Dedifferentiated amniotic fluid mesenchymal stem cell (primary cell): ENCODE measurements at regions not wholly inside any gene's neighbourhood (a gene's known extent, or its start where the extent isn't known, plus 50 kb on each side); places are given as distances from the start of the nearest gene placed in this dataset.

Source experiments
- DNase-seq: peaks from one replicate; pipeline ENCODE4 v3.0.0-alpha.2; 2016; ENCODE audit errors: extremely low spot score

DNA sequence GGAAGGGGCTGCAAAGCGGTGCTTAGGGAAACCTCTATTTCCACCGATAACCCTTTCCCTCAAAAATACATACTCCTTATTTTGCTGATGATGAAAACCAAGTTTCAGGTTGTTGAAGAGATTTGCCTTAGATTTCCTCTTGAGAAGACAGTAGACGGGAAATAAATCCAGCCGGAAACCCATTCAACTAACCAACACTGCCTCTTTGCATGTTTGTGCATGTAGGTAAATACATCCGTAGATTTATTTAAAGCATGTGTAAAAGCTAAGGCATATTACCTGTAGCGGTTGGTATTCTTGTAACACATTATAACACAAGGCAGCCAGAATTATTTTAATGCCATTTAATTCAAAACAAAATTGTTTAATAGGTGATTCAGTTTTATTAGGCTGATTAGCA lies 136.3 kb upstream of the SLC22A23 start:
- no peak for DNase-seq

DNA sequence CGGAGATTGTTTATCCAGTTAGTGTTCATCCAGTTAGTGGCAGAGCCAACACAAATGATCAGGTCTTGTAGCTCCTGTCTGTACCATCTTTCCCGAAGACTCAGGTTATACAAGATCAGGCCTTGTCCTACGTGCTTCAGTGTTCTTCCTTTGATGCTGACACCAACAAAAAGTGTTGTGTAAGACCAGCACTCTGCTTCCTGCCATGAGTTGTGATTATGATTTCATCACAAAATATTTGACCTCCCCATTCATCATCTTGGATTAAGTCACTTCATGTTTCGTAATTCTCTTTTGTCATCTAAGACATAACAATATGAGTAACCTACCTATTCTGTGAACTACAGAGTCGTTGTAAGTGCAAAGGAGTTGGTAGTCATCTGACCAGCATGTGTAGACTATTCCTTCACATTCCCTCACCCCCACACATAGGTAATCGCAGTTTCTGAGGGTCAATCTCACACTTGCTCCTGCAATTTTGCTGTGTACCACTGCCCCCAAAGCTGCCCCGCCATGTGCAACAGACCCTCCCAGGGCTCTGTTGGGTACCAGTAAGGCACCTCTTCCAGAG lies 135.6 kb upstream of the SLC22A23 start:
- peak; percentile 78 for DNase-seq

DNA sequence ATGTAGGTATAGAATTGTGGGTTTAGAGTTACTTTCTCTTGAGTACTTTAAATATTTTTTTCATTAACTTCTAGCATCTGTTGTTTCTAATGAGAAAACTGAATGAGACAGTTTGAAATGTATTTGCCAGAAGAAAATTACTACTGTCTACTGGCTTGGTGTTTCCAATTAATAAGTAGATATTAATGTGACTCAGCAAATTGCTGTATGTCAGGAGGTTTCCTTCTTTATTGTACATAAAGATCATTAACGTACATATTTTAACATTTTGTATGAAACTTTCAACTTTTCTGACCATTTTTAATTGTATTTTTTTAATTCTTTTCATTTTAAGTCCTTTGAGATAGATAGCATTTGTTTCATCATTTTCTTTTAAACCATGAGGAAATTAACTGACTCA lies 135.1 kb upstream of the SLC22A23 start:
- no peak for DNase-seq

DNA sequence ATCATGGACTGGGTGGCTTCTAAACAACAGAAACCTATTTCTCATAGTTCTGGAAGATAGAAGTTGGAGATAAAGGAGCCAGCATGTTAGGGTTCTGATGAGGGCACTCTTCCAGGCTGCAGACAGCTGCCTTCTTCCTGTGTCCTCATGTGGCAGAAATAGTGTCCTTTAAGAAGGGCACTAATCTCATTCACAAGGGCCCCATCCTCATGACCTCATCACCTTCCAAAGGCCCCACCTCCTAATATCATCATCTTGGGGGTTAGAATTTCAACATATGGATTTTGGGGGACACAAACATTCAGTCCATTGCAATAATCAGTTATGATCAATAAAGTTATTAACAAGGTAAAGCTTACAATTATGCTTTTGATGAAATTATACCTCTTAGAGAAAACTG lies 130.8 kb upstream of the SLC22A23 start:
- no peak for DNase-seq

DNA sequence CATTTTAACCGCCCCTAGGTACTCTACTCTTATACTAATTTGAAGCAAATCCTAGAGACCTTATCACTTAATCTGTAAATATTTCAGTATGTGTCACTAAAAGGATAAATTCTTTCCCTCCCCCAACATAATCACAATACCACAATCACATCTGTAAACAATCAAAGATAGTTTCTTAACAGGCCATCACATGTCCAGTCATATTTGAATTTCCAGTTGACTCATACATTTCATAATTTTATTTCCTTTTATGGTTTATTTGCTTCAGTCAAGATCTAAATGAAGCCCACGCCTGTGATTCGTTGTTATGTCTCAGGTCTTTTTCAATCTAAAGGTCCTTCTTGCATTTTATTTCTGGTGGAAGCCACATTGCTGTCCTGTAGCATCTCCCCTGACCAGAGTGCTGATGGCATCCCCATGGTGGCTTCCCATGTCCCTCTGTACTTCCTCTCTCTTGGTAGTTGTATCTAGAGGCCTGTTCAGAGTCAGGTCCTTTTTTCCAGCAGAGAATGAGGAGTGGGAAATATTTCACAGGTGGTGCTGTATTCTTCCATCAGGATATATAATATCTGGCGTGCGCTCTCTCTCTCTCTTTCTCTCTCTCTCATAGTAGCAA lies 128.6 kb upstream of the SLC22A23 start:
- peak; percentile 85 for DNase-seq

DNA sequence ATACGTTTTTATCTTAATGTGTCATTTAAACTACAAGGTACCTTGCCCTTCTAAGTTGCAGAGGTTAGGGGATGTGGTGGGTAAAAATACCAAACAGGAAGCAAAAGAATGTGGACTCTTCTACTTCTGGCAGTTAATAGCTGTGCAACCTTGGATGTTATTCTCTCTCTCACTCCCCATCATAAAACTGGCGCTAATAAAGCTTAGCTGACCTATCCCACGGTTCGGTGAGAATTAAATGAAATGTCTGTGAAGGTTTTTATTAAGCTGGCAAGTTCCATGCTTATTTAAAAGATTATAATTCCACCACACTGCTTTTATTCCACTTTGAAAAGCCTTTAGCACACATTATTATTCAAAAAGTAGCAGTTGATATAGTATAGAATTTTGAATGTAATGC lies 127.8 kb upstream of the SLC22A23 start:
- no peak for DNase-seq

DNA sequence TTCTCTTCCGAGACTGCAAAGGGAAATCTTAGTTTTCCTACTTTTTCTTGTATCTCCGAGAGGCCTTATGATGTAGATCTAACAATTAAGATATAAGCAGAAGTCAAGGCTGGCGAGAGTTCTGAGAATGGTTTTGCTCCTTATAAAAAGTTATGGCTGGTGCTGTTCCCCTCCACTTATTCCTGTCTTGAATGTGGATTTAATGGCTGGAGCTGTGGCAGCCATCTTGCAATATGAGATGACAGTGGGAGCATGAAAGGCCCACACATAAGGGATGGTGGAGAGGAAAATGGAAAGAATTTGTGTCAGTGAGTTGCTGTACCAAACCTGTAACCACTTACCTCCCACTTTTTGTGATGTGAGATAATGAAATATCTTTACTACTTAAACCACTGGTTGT lies 124.6 kb upstream of the SLC22A23 start:
- DNase-seq = no peak

DNA sequence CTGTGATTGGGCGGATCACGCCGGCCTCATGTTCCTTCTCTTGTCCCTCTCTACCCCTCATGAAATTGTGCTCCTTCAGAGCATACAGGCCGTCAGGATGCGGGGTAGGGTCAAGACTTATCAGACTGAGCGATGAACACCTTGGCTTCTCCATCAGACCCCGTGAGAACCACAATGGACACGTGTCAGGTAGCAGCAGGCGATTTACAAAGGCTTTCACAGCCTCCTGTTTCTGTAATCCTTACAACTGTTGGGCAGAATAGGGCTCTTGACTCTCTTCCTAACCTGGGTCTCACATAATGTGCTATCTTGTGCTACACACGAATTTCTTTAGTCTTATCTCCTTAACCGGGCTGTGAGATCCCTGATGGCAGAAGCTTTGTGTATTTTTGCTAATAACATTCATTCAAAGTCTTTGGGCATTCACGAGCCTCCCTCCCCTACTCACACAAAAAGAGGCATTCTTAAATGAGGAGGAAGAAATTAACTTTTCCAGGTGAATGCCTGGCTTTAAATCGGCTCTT lies 122.9 kb upstream of the SLC22A23 start:
- DNase-seq = no peak

DNA sequence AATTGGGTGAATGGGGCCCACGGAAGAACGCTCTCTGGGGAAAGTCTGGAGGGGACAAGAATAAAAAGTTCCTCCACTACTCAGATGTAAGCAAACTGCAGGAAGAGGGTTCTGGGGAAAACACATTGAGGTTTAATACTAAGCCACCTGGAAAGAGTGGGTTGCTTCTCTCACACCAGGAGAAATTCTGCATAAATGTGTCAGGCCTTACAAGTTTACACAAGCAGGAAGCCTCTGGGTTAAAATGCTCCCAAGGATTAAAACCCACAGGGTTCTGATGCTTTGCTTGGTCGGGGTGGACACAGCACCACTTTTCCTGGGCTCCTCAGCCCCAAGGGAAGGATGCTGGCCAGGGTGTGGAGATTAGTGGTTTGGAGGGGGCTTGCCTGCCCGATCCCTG lies 122.1 kb upstream of the SLC22A23 start:
- no peak for DNase-seq

DNA sequence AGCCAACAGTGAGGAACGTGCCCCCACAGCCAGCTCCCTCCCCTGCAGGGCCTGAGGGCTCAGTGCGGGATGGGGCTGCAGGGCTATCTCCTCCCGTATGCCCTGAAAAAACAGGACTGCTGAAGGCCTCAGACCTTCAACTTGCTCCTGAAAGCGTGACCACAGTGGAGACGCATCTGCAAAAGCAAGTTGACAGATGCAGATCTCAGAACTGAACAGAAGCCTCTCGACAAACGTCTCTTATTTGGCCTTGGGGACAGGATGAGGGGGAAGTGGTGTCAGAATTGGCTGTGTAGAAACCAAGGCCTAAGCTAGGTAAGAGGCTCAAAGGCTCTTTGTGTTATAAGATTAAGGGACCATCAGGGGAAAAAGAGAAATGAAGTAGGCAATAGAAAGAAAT lies 120.7 kb upstream of the SLC22A23 start:
- no peak for DNase-seq

DNA sequence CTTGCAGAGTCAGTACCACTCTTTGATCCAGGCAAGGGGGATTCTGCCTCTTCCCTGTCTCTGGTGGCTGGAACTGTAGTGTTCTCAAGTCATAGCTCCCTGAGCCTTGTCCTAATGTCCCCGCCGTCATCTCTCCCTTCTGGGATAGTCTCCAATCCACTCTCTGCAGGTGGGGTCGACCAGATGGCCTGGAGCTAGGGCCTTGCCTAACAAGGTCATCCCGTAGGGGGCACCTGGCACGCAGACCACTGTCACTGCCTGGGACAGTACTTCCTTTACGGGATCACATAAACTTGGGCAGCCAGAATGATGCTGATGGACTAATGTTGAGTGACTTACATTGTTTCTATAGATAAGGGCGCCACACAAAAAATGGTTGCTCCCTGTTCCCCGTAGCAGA lies 118.9 kb upstream of the SLC22A23 start:
- DNase-seq = no peak

DNA sequence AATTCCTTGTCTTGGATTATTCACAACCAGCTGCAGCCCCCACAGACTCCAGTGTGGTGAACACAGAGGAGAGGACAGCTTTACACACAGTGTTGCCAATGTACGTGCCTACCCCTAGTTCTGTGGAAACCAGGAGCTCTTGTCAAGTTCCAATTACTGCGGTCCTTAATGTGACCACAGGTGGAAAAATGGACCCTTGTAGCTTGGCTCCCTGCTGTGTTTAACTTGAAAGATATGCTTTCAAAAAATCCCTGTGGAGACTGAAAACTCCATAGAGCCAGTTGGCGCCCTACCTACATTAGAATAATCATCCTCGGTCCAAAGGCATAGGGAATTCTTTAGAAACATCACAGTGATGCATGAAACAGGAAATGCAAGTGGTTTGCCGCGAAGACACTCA lies 118.3 kb upstream of the SLC22A23 start:
- no peak for DNase-seq

DNA sequence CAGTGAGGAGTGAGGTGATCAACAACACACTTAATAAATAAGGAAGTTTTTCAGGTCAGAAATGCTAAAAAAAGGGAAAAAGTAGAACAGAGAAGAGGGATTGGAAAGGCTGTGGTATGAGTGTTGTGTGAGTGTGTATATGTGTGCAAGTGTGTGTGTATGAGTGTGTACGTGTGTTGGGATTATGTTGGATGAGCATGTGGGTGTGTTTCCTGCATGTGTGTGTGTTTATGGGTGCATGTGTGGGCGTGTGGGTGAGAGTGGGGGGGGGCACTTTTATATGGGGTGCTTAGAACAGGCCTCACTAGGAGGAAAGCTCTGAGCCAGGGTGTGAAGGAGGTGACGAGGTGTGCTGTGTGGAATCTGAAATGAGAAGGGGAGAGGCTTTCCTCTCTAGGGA lies 116.8 kb upstream of the SLC22A23 start:
- no peak for DNase-seq

DNA sequence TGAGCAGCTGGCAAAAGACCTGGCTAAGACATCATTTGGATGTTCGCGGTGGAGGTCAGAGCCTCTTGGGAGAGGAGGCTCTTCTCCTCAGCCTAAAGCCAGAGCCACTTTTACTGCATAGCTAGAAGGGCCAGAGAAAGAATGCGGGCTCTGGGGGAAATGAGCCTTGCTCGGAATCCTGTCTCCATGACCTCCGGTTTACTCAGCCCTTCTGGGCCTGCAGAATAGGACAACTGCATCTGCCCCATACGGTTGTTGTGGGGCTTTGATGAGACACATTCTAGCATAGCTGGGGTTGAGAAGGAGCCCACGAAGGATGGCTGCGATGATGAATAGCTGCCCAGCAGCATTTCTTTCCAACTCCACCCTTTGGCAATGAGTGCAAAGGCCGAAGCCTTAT lies 115.0 kb upstream of the SLC22A23 start:
- DNase-seq = no peak

DNA sequence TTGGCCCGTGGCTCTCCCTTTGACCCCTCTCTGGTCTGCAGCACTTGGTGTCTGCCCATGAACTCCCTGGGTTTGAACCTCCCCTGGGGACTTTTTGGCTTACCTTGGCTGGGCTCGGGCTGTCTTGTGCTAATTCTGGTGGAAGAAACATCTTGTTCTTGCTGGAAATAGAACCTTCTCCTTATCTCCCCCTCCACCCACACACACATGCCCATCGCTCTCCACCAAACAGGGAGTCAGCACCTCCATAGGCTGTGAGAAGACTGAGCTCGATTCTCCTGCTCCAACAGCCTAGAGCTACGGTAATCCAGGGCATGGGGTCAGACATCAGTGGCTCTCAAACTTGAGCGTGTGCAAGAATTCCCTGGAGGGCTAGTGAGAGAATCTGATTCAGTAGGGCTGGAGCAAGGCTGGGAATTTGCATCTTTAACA lies 114.4 kb upstream of the SLC22A23 start:
- no peak for DNase-seq

DNA sequence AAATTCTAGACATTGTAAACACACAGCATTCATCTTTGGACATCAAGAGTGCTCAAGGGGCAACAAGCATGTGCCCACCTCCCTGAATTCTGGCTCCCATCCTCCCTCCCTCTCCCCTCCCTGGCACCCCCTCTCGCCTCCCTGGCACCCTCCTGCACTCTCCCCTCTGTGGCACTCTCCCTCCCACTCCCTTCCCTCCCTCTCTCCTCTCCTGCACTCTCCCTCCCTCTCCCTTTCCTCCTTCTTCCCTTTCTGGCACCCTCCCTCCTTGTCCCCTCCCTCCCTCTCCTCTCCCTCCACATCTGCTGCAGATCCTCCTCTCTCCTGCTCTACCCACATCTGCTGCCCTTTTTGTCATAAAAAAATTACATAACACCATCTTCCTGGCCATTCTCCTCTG lies 113.0 kb upstream of the SLC22A23 start:
- no peak for DNase-seq

DNA sequence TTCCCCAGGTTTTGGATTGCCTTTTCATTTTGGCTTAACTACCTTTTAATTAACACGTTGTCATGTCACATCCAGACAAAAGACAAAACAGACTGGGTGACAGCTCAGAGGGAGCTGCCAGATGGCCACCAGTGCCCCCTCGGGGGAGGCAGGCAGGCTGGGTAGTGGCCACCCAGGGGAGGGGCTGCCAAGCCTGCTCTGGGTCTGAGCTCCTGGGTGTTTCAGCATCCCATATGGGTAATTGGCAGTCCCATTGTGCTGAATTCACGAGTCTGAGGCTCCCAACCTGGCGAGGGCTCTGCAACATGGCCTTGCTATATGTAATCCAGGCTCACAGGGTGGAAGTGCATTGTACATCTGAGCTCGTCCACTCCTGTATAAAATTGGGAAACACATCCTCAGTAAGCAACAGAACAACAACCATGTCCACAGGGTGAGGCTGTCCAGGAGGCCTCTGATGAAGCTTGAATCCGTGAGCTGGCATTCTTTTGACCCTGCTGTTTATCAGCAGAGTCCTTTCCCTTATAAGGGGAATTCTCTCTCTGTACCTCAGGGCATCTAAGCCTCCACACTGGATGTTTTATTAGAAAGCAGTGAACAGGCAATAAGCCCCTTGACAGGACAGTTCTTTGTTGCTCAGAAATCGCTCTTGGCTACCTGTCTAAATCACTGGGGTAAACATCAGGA lies 111.7 kb upstream of the SLC22A23 start:
- DNase-seq = no peak

DNA sequence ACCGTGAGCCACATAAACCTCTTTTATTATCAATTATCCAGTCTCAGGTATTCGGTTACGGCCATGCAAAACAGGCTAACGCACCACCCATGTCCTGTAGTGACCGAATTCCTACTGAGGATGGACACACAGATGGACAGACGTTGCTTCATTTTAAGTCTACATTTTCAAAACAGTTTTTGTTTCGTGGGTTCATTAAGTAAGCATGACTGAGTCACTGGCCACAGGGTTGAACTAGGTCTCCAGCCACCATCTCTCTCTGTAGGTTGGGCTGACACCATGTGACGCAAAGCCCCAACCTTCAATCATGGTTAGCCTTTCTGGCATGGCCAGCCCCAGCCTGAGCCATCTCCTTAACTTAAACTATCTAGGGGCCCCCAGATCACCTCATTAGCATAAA lies 110.0 kb upstream of the SLC22A23 start:
- no peak for DNase-seq

DNA sequence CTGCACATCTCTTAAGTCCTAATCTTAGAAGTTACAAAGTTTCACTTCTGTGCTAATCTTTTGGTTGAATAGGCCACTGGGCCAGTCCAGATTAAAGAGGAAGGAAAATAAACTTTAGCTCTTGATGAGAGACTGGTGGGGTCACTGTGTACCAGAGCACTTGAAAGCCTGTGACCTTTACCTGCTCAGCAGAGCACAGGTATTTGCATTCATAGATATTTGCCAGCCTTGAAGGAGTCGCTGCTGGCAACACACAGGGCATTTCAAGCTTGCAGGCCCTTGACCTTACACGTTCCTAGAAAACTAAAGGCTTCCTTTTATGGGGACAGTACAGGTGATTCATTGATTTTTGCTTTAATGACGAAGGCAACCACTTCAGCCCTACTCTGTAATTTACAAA lies 108.4 kb upstream of the SLC22A23 start:
- no peak for DNase-seq

DNA sequence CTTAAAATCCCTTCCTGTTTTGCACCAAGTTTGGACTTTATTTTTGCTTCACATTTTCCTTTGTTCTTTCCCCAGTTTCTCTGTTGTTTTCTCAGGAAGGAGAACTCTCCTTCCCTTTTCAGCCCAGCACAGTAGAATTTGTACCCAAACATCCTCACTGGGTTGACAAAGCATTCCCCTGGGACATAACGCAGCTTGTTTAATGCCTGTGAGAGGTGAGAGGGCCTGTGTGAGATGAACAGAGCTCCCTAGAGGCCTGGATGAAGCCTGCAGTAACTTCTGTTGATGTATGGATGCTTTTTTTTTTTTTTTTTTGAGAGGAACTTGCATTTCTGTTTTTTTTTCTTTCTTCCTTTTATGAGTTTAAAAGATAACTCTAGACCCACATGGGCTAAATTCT lies 104.9 kb upstream of the SLC22A23 start:
- no peak for DNase-seq

DNA sequence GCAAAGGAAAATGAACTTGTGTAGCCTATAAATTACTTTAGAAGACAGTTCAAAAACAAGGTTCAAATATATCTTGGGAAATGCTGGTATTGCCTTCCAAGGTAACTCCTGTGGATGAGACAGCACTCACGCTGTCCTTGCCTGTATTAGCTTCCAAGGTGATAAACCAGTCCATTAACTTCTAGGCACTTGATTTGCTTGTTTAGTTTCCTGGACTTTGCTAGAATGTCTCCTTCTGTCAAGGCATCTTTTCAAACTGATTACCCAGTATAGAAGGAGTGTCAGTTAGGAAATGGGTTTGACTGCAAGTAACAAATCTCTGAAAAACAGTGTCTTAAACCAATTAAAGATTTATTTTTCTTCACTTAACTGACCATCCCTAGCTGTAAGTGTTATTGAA lies 103.4 kb upstream of the SLC22A23 start:
- DNase-seq = no peak

DNA sequence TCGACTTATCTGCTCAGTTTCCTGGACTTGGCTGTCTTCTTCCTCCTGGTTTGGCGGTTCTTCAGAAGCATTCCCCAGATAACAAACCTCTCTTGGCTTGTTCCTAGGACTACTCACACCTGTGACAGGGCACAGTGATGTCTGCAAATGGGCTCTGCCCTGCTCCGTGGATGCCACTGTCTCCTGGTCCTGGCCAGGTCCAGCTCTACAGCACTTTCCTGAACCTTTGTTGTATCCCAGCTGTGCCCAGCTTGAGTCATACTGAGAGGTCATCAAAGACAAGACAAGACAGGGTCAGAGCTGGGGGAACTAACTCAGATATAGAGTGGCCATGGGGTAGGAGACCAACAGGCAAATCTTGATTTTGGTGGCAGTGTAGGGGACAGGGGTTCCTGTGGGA lies 102.7 kb upstream of the SLC22A23 start:
- DNase-seq = no peak

DNA sequence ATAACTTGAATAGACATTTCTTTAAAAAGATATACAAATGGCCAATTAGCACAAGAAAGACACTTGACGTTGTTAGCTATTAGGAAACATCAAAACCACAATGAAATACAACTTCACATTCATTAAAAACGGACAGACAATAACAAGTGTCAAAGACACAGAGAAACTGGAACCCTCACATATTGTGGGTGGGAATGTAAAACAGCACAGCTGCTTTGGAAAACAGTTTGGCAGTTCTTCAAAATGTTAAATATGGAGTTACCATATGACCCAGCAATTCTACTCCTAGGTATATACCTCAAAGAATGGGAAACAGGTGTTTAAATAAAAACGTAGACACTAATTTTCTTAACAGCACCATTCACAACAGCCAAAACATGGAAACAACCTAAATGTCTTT lies 100.5 kb upstream of the SLC22A23 start:
- no peak for DNase-seq
